HepG2 (cell line): ENCODE measurements at regions not wholly inside any gene's neighbourhood (a gene's known extent, or its start where the extent isn't known, plus 50 kb on each side); places are given as distances from the start of the nearest gene placed in this dataset.
A peak's percentile ranks its signal among the peaks of the same experiment; 100 is the strongest.

Source experiments
- BCL6 ChIP-seq: IDR thresholded peaks from 2 replicates; pipeline ENCODE4 v1.6.1; 2016; ENCODE audit warnings: missing genetic modification reagents, missing compliant biosample characterization
- CENPX ChIP-seq: sonication (generic); formaldehyde crosslinking; IDR thresholded peaks from 2 replicates; pipeline ENCODE4 v1.9.0; 2021; ENCODE audit warnings: mild to moderate bottlenecking, missing genetic modification reagents, moderate library complexity
- FOXA3 ChIP-seq: IDR thresholded peaks from 2 replicates; pipeline ENCODE4 v1.6.1; 2016; ENCODE audit warnings: missing genetic modification reagents, missing compliant biosample characterization
- ISL2 ChIP-seq: sonication (generic); formaldehyde crosslinking; IDR thresholded peaks from 2 replicates; pipeline ENCODE4 v1.5.0; 2020; ENCODE audit warnings: missing genetic modification reagents
- MIXL1 ChIP-seq: IDR thresholded peaks from 2 replicates; pipeline ENCODE4 v1.6.1; 2016
- PHF8 ChIP-seq: sonication (generic); formaldehyde crosslinking; IDR thresholded peaks from 2 replicates; pipeline ENCODE4 v1.5.0; 2020; ENCODE audit warnings: missing genetic modification reagents
- SMAD3 ChIP-seq: sonication (generic); formaldehyde crosslinking; IDR thresholded peaks from 2 replicates; pipeline ENCODE4 v1.4.0; 2020; ENCODE audit warnings: missing genetic modification reagents
- SNAI1 ChIP-seq: sonication (generic); formaldehyde crosslinking; IDR thresholded peaks from 2 replicates; pipeline ENCODE4 v1.5.0; 2020; ENCODE audit warnings: mild to moderate bottlenecking, missing genetic modification reagents, borderline replicate concordance
- THYN1 ChIP-seq: sonication (generic); formaldehyde crosslinking; IDR thresholded peaks from 2 replicates; pipeline ENCODE4 v1.8.1; 2023; ENCODE audit warnings: low read depth, mild to moderate bottlenecking, moderate library complexity, missing genetic modification reagents, borderline replicate concordance
- TSC22D2 ChIP-seq: sonication (generic); formaldehyde crosslinking; IDR thresholded peaks from 2 replicates; pipeline ENCODE4 v1.5.1; 2020; ENCODE audit warnings: missing genetic modification reagents, mild to moderate bottlenecking, borderline replicate concordance
- ZNF607 ChIP-seq: sonication (generic); formaldehyde crosslinking; IDR thresholded peaks from 2 replicates; pipeline ENCODE4 v1.5.1; 2020; ENCODE audit warnings: missing genetic modification reagents, mild to moderate bottlenecking, borderline replicate concordance
- TF ChIP-seq, protein P1 (sequence below), 2 experiments: fragments of 450-650 bp in 1 of 2; sonication (generic) in 1 of 2; formaldehyde crosslinking in 1 of 2; IDR thresholded peaks; 2 replicates each; pipeline versions ENCODE4 v1.6.1 to v1.8.0; 2016 to 2022; ENCODE audit warnings: antibody characterized with exemption in 1 of 2, mild to moderate bottlenecking in 1 of 2, missing genetic modification reagents in 1 of 2
- TF ChIP-seq, protein P2 (sequence below): sonication (generic); formaldehyde crosslinking; IDR thresholded peaks from 2 replicates; pipeline ENCODE4 v1.5.1; 2020; ENCODE audit warnings: mild to moderate bottlenecking, moderate library complexity, missing genetic modification reagents
- TF ChIP-seq, protein P3 (sequence below): sonication (generic); formaldehyde crosslinking; IDR thresholded peaks from 2 replicates; pipeline ENCODE4 v1.4.0; 2020; ENCODE audit warnings: missing genetic modification reagents, borderline replicate concordance

DNA sequence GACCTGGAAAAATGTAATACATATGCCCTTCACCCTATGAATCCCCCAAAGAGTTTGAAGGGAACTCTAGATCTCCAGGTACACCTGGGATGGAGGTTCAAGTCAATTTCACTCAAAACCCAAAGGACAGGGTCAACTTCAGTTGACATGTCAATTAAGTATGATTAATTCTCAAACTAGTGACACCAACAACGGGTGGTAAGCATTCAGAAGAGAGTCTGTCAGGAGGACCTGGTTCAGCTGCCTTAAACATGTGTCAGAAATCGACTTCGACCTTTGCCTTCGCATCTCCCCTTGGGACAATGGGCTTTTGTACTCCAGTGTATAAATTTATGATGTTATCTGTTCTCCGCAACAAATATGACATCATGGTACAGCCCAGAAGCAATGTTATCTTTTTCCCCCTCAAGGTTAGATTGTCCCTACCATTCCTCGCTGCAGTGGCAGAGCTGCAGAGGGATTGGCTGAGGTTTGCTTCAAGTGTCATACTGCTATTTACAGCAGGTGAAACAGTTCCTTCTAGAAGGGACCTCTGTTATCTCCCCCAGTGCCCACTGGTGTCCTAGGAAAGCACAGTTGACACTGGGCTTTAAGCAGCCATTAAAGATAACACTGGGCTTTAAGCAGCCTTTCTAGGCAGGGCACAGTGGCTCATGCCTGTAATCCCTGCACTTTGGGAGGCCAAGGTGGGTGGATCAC, 94.7 kb upstream of the SNX9 start (continued):
- TF ChIP-seq, protein P1, sequence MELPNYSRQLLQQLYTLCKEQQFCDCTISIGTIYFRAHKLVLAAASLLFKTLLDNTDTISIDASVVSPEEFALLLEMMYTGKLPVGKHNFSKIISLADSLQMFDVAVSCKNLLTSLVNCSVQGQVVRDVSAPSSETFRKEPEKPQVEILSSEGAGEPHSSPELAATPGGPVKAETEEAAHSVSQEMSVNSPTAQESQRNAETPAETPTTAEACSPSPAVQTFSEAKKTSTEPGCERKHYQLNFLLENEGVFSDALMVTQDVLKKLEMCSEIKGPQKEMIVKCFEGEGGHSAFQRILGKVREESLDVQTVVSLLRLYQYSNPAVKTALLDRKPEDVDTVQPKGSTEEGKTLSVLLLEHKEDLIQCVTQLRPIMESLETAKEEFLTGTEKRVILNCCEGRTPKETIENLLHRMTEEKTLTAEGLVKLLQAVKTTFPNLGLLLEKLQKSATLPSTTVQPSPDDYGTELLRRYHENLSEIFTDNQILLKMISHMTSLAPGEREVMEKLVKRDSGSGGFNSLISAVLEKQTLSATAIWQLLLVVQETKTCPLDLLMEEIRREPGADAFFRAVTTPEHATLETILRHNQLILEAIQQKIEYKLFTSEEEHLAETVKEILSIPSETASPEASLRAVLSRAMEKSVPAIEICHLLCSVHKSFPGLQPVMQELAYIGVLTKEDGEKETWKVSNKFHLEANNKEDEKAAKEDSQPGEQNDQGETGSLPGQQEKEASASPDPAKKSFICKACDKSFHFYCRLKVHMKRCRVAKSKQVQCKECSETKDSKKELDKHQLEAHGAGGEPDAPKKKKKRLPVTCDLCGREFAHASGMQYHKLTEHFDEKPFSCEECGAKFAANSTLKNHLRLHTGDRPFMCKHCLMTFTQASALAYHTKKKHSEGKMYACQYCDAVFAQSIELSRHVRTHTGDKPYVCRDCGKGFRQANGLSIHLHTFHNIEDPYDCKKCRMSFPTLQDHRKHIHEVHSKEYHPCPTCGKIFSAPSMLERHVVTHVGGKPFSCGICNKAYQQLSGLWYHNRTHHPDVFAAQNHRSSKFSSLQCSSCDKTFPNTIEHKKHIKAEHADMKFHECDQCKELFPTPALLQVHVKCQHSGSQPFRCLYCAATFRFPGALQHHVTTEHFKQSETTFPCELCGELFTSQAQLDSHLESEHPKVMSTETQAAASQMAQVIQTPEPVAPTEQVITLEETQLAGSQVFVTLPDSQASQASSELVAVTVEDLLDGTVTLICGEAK (IDR thresholded peaks at IDR 0.05) = no peak
- TF ChIP-seq, protein P1 (CRISPR knock-in tag; IDR thresholded peaks at IDR 0.05) = peak; percentile 55
- TF ChIP-seq ZNF607 (CRISPR knock-in tag) = no peak
- TF ChIP-seq, protein P2, sequence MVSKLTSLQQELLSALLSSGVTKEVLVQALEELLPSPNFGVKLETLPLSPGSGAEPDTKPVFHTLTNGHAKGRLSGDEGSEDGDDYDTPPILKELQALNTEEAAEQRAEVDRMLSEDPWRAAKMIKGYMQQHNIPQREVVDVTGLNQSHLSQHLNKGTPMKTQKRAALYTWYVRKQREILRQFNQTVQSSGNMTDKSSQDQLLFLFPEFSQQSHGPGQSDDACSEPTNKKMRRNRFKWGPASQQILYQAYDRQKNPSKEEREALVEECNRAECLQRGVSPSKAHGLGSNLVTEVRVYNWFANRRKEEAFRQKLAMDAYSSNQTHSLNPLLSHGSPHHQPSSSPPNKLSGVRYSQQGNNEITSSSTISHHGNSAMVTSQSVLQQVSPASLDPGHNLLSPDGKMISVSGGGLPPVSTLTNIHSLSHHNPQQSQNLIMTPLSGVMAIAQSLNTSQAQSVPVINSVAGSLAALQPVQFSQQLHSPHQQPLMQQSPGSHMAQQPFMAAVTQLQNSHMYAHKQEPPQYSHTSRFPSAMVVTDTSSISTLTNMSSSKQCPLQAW (CRISPR knock-in tag) = peak; percentile 55
- TF ChIP-seq CENPX (CRISPR knock-in tag) = no peak
- no peak for TF ChIP-seq THYN1 (CRISPR knock-in tag)
- TF ChIP-seq TSC22D2 (CRISPR knock-in tag) = peak; percentile 21; the same call in 1 of the 2 replicates
- TF ChIP-seq PHF8 = peak; percentile 53
- no peak for TF ChIP-seq SNAI1
- TF ChIP-seq SMAD3 = peak; percentile 73; the same call in 1 of the 2 replicates
- peak; percentile 86 for TF ChIP-seq FOXA3 (CRISPR knock-in tag)
- TF ChIP-seq ISL2 (CRISPR knock-in tag) = peak; percentile 64
- peak; percentile 80 for TF ChIP-seq MIXL1
- TF ChIP-seq BCL6 (CRISPR knock-in tag) = peak; percentile 80
- TF ChIP-seq, protein P3, sequence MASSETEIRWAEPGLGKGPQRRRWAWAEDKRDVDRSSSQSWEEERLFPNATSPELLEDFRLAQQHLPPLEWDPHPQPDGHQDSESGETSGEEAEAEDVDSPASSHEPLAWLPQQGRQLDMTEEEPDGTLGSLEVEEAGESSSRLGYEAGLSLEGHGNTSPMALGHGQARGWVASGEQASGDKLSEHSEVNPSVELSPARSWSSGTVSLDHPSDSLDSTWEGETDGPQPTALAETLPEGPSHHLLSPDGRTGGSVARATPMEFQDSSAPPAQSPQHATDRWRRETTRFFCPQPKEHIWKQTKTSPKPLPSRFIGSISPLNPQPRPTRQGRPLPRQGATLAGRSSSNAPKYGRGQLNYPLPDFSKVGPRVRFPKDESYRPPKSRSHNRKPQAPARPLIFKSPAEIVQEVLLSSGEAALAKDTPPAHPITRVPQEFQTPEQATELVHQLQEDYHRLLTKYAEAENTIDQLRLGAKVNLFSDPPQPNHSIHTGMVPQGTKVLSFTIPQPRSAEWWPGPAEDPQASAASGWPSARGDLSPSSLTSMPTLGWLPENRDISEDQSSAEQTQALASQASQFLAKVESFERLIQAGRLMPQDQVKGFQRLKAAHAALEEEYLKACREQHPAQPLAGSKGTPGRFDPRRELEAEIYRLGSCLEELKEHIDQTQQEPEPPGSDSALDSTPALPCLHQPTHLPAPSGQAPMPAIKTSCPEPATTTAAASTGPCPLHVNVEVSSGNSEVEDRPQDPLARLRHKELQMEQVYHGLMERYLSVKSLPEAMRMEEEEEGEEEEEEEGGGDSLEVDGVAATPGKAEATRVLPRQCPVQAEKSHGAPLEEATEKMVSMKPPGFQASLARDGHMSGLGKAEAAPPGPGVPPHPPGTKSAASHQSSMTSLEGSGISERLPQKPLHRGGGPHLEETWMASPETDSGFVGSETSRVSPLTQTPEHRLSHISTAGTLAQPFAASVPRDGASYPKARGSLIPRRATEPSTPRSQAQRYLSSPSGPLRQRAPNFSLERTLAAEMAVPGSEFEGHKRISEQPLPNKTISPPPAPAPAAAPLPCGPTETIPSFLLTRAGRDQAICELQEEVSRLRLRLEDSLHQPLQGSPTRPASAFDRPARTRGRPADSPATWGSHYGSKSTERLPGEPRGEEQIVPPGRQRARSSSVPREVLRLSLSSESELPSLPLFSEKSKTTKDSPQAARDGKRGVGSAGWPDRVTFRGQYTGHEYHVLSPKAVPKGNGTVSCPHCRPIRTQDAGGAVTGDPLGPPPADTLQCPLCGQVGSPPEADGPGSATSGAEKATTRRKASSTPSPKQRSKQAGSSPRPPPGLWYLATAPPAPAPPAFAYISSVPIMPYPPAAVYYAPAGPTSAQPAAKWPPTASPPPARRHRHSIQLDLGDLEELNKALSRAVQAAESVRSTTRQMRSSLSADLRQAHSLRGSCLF (CRISPR knock-in tag) = no peak
